C4-2B (cell line): ENCODE measurements at regions not wholly inside any gene's neighbourhood (a gene's known extent, or its start where the extent isn't known, plus 50 kb on each side); places are given as distances from the start of the nearest gene placed in this dataset.

Experiments used
- ZFX ChIP-seq: fragments of 450-650 bp; IDR thresholded peaks from 2 replicates; pipeline ENCODE4 v1.6.1; 2017
- TF ChIP-seq, protein P1 (sequence below): fragments of 450-650 bp; conservative IDR thresholded peaks from 2 replicates; pipeline ENCODE4 v1.5.1; 2017; ENCODE audit warnings: mild to moderate bottlenecking

DNA sequence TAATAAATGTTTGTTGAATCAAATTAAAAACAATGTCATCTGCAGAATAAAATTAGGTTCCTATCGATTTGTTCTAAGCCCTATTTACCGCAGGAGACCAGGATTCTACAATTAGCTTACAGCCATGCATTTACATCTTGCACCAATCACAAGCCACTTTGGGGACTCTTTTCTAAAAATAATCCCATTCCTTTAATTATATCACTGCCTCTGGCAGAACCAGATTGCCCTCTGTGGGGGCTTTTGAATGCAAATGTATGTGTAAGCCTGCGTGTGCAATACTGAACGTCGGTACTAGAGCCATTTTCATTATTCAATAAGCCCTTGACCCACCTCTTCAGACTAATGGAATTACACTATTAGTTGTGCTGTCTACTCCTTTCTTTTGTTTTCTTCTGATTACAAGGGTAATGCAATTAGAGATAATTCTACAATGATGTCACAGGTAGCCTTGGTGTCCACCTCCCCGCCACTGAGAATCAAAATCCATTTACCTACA lies 391.3 kb upstream of the XYLT1 start:
- TF ChIP-seq, protein P1, sequence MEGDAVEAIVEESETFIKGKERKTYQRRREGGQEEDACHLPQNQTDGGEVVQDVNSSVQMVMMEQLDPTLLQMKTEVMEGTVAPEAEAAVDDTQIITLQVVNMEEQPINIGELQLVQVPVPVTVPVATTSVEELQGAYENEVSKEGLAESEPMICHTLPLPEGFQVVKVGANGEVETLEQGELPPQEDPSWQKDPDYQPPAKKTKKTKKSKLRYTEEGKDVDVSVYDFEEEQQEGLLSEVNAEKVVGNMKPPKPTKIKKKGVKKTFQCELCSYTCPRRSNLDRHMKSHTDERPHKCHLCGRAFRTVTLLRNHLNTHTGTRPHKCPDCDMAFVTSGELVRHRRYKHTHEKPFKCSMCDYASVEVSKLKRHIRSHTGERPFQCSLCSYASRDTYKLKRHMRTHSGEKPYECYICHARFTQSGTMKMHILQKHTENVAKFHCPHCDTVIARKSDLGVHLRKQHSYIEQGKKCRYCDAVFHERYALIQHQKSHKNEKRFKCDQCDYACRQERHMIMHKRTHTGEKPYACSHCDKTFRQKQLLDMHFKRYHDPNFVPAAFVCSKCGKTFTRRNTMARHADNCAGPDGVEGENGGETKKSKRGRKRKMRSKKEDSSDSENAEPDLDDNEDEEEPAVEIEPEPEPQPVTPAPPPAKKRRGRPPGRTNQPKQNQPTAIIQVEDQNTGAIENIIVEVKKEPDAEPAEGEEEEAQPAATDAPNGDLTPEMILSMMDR, result no peak
- TF ChIP-seq ZFX, result no peak
